GM18868 (cell line): ENCODE measurements at regions not wholly inside any gene's neighbourhood (a gene's known extent, or its start where the extent isn't known, plus 50 kb on each side); places are given as distances from the start of the nearest gene placed in this dataset.

Experiments used
- ATAC-seq: cut with Tn5 transposase; IDR thresholded peaks from one replicate; pipeline ENCODE4 v1.9.1; 2021; ENCODE audit warnings: mild to moderate bottlenecking, moderate library complexity; ENCODE audit not compliant: unreplicated experiment

- ATAC-seq = peak; percentile 60
Observed at GRCh38 chr7:50962962-50963374, 180.3 kb upstream of the GRB10 start.

GRCh38 chr7:50962281-50962883, 179.7 kb upstream of the GRB10 start:
- peak; percentile 26 for ATAC-seq

GRCh38 chr7:50960621-50961310, 178.1 kb upstream of the GRB10 start:
- ATAC-seq = no peak

GRCh38 chr7:50959991-50960390, 177.3 kb upstream of the GRB10 start:
- ATAC-seq = no peak

- ATAC-seq = no peak
Observed at GRCh38 chr7:50959560-50959959, 176.9 kb upstream of the GRB10 start.

GRCh38 chr7:50957855-50958254, 175.2 kb upstream of the GRB10 start:
- ATAC-seq = no peak

- no peak for ATAC-seq
Observed at GRCh38 chr7:50957431-50957830, 174.7 kb upstream of the GRB10 start.

GRCh38 chr7:50956522-50957155, 173.9 kb upstream of the GRB10 start:
- no peak for ATAC-seq

- no peak for ATAC-seq
Observed at GRCh38 chr7:50954716-50955115, 172.0 kb upstream of the GRB10 start.

- ATAC-seq = no peak
Observed at GRCh38 chr7:50954245-50954644, 171.5 kb upstream of the GRB10 start.

- ATAC-seq = no peak
Observed at GRCh38 chr7:50953820-50954219, 171.1 kb upstream of the GRB10 start.

- no peak for ATAC-seq
Observed at GRCh38 chr7:50953303-50953702, 170.6 kb upstream of the GRB10 start.

GRCh38 chr7:50952544-50952943, 169.8 kb upstream of the GRB10 start:
- ATAC-seq = no peak

- ATAC-seq = no peak
Observed at GRCh38 chr7:50952120-50952519, 169.4 kb upstream of the GRB10 start.

GRCh38 chr7:50943482-50943881, 160.8 kb upstream of the GRB10 start:
- ATAC-seq = no peak

GRCh38 chr7:50941525-50941924, 158.8 kb upstream of the GRB10 start:
- ATAC-seq = no peak

- no peak for ATAC-seq
Observed at GRCh38 chr7:50940621-50941020, 157.9 kb upstream of the GRB10 start.

- ATAC-seq = no peak
Observed at GRCh38 chr7:50939021-50939420, 156.3 kb upstream of the GRB10 start.

GRCh38 chr7:50937727-50938126, 155.0 kb upstream of the GRB10 start:
- ATAC-seq = no peak

- ATAC-seq = no peak
Observed at GRCh38 chr7:50926049-50926448, 143.4 kb upstream of the GRB10 start.

GRCh38 chr7:50923476-50923875, 140.8 kb upstream of the GRB10 start:
- ATAC-seq = no peak

GRCh38 chr7:50921114-50921813, 138.6 kb upstream of the GRB10 start:
- no peak for ATAC-seq
